NCI-H146 (cell line): ENCODE measurements at regions not wholly inside any gene's neighbourhood (a gene's known extent, or its start where the extent isn't known, plus 50 kb on each side); places are given as distances from the start of the nearest gene placed in this dataset.
A peak's percentile ranks its signal among the peaks of the same experiment; 100 is the strongest.
"Not testable (repeated sequence)": the region's sequence is repeated elsewhere in the genome, so short reads cannot be mapped to it uniquely, and the experiment has no call there.

Experiments used
- DNase-seq: peaks from one replicate; lab custom pipeline; 2025; lab: John Stamatoyannopoulos, UW

- no peak for DNase-seq
Observed at GRCh38 chr1:217921126-217921904, 290.2 kb downstream of the SPATA17 start.

- DNase-seq = no peak
Observed at GRCh38 chr1:217924924-217925323, 293.8 kb downstream of the SPATA17 start.

- DNase-seq = no peak
Observed at GRCh38 chr1:217929213-217929885, 298.2 kb downstream of the SPATA17 start.

GRCh38 chr1:217943361-217943760, 312.2 kb downstream of the SPATA17 start:
- no peak for DNase-seq

GRCh38 chr1:217944550-217944949, 313.4 kb downstream of the SPATA17 start:
- DNase-seq = no peak

- no peak for DNase-seq
Observed at GRCh38 chr1:217946511-217946910, 315.4 kb downstream of the SPATA17 start.

GRCh38 chr1:217948741-217949140, 317.6 kb downstream of the SPATA17 start:
- DNase-seq = no peak

GRCh38 chr1:217953330-217953729, 322.2 kb downstream of the SPATA17 start:
- DNase-seq = no peak

- no peak for DNase-seq
Observed at GRCh38 chr1:217953922-217954321, 322.8 kb downstream of the SPATA17 start.

- DNase-seq = no peak
Observed at GRCh38 chr1:217955723-217956122, 324.6 kb downstream of the SPATA17 start.

GRCh38 chr1:217965156-217965786, 319.8 kb upstream of the RRP15 start:
- DNase-seq = no peak

GRCh38 chr1:217968085-217968484, 317.0 kb upstream of the RRP15 start:
- DNase-seq = no peak

- no peak for DNase-seq
Observed at GRCh38 chr1:217969428-217969827, 315.7 kb upstream of the RRP15 start.

- no peak for DNase-seq
Observed at GRCh38 chr1:217977943-217978342, 307.1 kb upstream of the RRP15 start.

- DNase-seq = no peak
Observed at GRCh38 chr1:217981430-217981829, 303.7 kb upstream of the RRP15 start.

- peak; percentile 18 for DNase-seq
Observed at GRCh38 chr1:217982331-217983050, 302.6 kb upstream of the RRP15 start.

- DNase-seq = no peak
Observed at GRCh38 chr1:217983051-217983375, 302.1 kb upstream of the RRP15 start.

GRCh38 chr1:217985641-217986040, 299.5 kb upstream of the RRP15 start:
- no peak for DNase-seq

GRCh38 chr1:217989510-217989909, 295.6 kb upstream of the RRP15 start:
- DNase-seq = no peak

GRCh38 chr1:217993439-217993838, 291.7 kb upstream of the RRP15 start:
- no peak for DNase-seq

GRCh38 chr1:218008296-218008695, 276.8 kb upstream of the RRP15 start:
- DNase-seq = not testable (repeated sequence)

- not testable (repeated sequence) for DNase-seq
Observed at GRCh38 chr1:218015106-218015505, 270.0 kb upstream of the RRP15 start.
